Testis (tissue), 2 donors: ENCODE measurements at regions not wholly inside any gene's neighbourhood (a gene's known extent, or its start where the extent isn't known, plus 50 kb on each side); places are given as distances from the start of the nearest gene placed in this dataset.

Experiments
- DNase-seq: peaks from one replicate; pipeline ENCODE4 v3.0.0-alpha.2; 2019
- H3K27ac ChIP-seq, 2 donors: fragments of 200-600 bp; sonication (generic); one replicate each; pipeline ENCODE4 v1.5.1; 2019
- H3K27me3 ChIP-seq: fragments of 200-600 bp; sonication (generic); one replicate; pipeline ENCODE4 v1.5.1; 2019
- H3K36me3 ChIP-seq: fragments of 200-600 bp; sonication (generic); one replicate; pipeline ENCODE4 v1.5.1; 2017; ENCODE audit warnings: low read depth; ENCODE audit errors: missing control alignments
- H3K4me1 ChIP-seq: fragments of 200-600 bp; sonication (generic); one replicate; pipeline ENCODE4 v1.5.1; 2019
- H3K4me3 ChIP-seq, 2 donors: fragments of 200-600 bp; sonication (generic); one replicate each; pipeline ENCODE4 v1.5.1; 2017 to 2019
- H3K9me3 ChIP-seq: fragments of 200-600 bp; sonication (generic); one replicate; pipeline ENCODE4 v1.5.1; 2017
- POLR2A ChIP-seq: fragments of 450-650 bp; IDR thresholded peaks from one replicate; pipeline ENCODE4 v1.6.1; 2017; ENCODE audit warnings: antibody characterized with exemption, mild to moderate bottlenecking, moderate library complexity
- WGBS, 2 donors: methylation state at CpG; one replicate each; pipeline ENCODE4 v1.1.5; 2018; 5-methylcytosine and 5-hydroxymethylcytosine counted together
- intact Hi-C: fragments of 100-400 bp; cut with DNase I; formaldehyde crosslinking; loops from one replicate; pipeline ENCODE4 v1.15.1; 2023; ENCODE audit warnings: low total_unique reads
- TF ChIP-seq, protein P1 (sequence below), 3 experiments: fragments of 450-650 bp in 2 of 3; fragments of 200-600 bp in 1 of 3; sonication (generic) in 1 of 3; IDR thresholded peaks; one replicate each; pipeline ENCODE4 v1.5.1; 2016 to 2019; ENCODE audit warnings: antibody characterized with exemption in 3 of 3, mild to moderate bottlenecking in 2 of 3, moderate library complexity in 1 of 3

DNA sequence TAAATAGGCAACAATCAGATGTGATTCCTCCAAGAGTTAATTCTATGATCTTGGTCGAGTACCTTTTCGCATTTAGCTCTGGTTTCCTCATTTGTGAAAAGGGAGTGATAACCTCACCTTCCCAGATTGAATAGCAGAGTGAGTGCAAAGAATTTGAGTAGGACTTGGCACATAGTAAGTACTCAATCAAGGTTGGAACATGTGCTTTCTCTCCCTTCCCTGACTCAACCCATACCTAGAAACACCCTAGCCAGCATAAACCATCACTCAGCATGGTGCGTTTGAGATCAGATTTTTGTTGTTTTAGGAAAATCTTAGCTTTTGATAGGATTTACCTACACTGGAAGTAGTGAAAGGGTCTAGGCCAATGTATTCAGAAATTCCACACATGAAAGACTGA lies 333.4 kb upstream of the NT5E start:
- no peaks in the 10 kb centered on the region for H3K9me3 ChIP-seq
- TF ChIP-seq, protein P1, sequence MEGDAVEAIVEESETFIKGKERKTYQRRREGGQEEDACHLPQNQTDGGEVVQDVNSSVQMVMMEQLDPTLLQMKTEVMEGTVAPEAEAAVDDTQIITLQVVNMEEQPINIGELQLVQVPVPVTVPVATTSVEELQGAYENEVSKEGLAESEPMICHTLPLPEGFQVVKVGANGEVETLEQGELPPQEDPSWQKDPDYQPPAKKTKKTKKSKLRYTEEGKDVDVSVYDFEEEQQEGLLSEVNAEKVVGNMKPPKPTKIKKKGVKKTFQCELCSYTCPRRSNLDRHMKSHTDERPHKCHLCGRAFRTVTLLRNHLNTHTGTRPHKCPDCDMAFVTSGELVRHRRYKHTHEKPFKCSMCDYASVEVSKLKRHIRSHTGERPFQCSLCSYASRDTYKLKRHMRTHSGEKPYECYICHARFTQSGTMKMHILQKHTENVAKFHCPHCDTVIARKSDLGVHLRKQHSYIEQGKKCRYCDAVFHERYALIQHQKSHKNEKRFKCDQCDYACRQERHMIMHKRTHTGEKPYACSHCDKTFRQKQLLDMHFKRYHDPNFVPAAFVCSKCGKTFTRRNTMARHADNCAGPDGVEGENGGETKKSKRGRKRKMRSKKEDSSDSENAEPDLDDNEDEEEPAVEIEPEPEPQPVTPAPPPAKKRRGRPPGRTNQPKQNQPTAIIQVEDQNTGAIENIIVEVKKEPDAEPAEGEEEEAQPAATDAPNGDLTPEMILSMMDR (IDR thresholded peaks at IDR 0.05), result no peak
- no peak for TF ChIP-seq POLR2A
- no peaks in the 10 kb centered on the region for H3K36me3 ChIP-seq
- WGBS, 2 donors, result 83 to 86% methylated on average over 3 of the region's 3 CpGs
- no peak overlapping the region for H3K4me3 ChIP-seq
- DNase-seq, result no peak
- intact Hi-C loops, result no loop called here
- H3K4me1 ChIP-seq, result no peaks in the 10 kb centered on the region
- no peaks in the 10 kb centered on the region for H3K27me3 ChIP-seq
- H3K27ac ChIP-seq, result no peak overlapping the region

DNA sequence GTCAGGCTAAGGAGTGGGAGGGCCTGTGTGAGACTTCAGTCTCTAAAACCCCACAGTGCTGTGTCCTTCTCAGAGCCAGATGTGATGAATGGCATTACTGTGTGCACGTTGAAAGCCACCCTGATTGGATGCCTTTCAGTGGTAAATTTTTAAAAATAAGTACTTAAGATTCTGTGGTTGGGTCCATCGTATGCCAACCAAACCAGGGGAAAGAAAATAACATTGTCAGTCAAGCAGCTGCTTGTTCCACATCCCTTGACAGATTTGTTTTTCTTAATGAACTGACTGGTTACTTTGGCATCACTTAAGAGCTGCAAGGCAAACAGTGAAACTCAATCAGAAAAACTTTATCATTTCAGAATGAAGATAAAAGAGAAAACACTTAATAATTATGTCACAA lies 334.0 kb upstream of the NT5E start:
- H3K36me3 ChIP-seq, result no peaks in the 10 kb centered on the region
- no peaks in the 10 kb centered on the region for H3K9me3 ChIP-seq
- H3K27me3 ChIP-seq, result no peaks in the 10 kb centered on the region
- no peak for DNase-seq
- TF ChIP-seq POLR2A, result no peak
- TF ChIP-seq, protein P1 (IDR thresholded peaks at IDR 0.05), result no peak
- no peak overlapping the region for H3K27ac ChIP-seq
- WGBS, 2 donors, result 62 to 65% methylated on average over 2 of the region's 2 CpGs
- intact Hi-C loops, result no loop called here
- H3K4me1 ChIP-seq, result no peaks in the 10 kb centered on the region
- H3K4me3 ChIP-seq, result no peak overlapping the region

DNA sequence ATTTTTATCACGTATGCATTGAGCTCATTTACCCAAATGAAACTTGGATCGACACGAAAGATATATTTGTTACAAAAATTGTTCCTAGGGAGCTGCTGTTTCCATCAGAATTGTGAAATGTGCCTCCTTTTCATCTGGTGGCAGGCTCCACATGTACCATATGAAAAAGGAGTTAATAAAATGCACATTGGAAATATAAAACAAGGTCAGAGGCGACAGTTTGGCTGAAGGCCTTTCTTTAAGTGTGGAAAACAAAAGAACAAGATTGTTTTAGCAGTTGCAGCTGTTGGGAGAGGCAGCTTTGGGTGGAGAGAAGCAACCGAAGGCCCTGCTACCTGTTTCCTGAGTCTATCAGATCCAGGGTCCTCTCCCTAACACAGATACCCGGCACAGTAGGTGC lies 334.5 kb upstream of the NT5E start:
- Histone ChIP-seq H3K9me3 (no peaks in the 10 kb centered on the region), H3K27me3 (no peaks in the 10 kb centered on the region), H3K4me3 (no peak overlapping the region), H3K27ac (no peak overlapping the region), H3K36me3 (no peaks in the 10 kb centered on the region), H3K4me1 (no peaks in the 10 kb centered on the region)
- DNase-seq, result no peak
- no peak for TF ChIP-seq POLR2A
- TF ChIP-seq, protein P1 (IDR thresholded peaks at IDR 0.05), result no peak
- 49 to 51% methylated on average over 6 of the region's 6 CpGs for whole genome bisulfite sequencing, 2 donors
- intact Hi-C loops, result no loop called here

DNA sequence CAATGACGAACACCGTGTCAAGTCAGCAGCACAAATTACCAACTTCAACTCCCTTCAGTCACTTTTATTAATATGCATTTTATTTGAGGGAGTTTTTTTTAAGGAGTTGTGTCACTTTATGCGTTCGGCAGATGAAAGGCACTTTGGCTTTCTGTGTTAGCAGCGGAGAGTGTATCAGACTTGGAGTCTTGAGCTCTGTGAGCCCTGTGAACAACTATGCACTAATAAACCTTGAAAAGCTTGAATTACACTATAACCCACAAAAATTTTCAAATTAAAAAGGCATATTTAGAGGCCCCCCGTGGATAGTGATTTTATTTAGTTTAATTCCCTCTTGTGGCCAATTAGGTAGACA lies 335.3 kb upstream of the NT5E start:
- TF ChIP-seq POLR2A, result no peak
- TF ChIP-seq, protein P1 (IDR thresholded peaks at IDR 0.05), result no peak
- H3K36me3 ChIP-seq, result no peaks in the 10 kb centered on the region
- H3K27me3 ChIP-seq, result no peaks in the 10 kb centered on the region
- DNase-seq, result no peak
- intact Hi-C loops, result no loop called here
- H3K4me1 ChIP-seq, result no peaks in the 10 kb centered on the region
- no peaks in the 10 kb centered on the region for H3K9me3 ChIP-seq
- 22 to 28% methylated on average over 6 of the region's 6 CpGs for WGBS, 2 donors
- H3K27ac ChIP-seq, result no peak overlapping the region
- peak overlapping the region; percentile 21 to 38 for H3K4me3 ChIP-seq

DNA sequence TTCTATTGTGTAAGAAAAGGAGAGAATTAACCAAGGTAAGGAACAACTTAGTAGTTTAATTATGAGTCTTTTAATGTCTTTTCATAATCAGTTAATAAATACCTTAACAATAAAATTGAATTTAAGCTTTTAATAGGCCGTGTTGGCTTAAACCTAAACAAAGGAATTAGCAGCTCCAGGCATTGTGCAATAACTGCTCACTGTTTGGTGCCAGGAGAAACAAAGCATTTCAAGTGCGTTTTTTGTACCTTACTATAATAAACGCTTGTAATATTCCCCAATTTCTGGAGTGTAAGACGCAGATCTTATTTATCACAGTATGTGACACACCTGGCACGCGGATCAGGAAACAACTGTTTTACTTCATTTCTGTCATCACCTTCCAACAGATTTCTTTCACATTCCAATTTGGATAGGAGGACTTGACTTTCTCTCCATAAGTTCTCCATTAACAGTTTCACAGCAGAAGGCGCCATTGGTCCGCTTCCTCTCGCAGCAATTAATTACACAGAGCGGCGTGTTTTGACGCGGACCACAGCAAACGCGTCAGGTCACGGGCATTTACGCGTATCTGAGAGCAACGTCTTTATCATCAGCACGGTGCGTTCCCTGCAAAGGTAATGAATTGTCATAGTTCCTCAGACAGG lies 335.8 kb upstream of the NT5E start:
- whole genome bisulfite sequencing, 2 donors, result 11 to 20% methylated on average over 21 of the region's 21 CpGs
- no peak for TF ChIP-seq POLR2A
- TF ChIP-seq, protein P1 (IDR thresholded peaks at IDR 0.05), result no peak

More for the DNA sequence above, 335.8 kb upstream of the NT5E start:
- no peaks in the 10 kb centered on the region for H3K27me3 ChIP-seq
- H3K4me1 ChIP-seq, result no peaks in the 10 kb centered on the region
- peak overlapping the region; percentile 21 to 38 for H3K4me3 ChIP-seq
- intact Hi-C loops, result no loop called here
- no peaks in the 10 kb centered on the region for H3K9me3 ChIP-seq
- DNase-seq, result peak; percentile 40
- no peak overlapping the region for H3K27ac ChIP-seq
- H3K36me3 ChIP-seq, result no peaks in the 10 kb centered on the region
